ENCODE measurements at regions not wholly inside any gene's neighbourhood (a gene's known extent, or its start where the extent isn't known, plus 50 kb on each side); places are given as distances from the start of the nearest gene placed in this dataset.
"Not testable (repeated sequence)": the region's sequence is repeated elsewhere in the genome, so short reads cannot be mapped to it uniquely, and the experiment has no call there.

DNA sequence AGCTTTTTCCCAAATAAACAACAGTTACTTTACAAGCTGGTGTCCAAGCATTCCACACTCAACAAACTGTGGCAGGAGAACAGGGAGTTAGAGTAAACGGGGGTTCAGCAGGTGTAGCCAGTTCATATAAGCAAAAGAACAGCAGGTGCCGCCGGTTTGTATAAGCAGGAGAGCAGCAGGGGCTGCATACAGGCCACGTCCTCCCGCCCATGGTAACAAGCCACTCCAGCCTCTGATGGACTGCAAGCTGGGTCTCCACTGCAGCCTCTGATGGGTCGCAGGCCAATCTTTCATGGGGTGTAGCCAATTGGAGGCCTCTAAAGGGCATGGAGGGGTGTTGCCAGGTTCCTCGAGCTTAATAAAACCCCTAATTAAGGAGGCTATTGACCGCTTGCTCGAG, 189.3 kb downstream of the ANKRD30B start:
- no peaks in the 10 kb centered on the region for H3K27me3 ChIP-seq
- no peak for DNase-seq
- H3K27ac ChIP-seq, result no peak overlapping the region
- TF ChIP-seq, protein P1, sequence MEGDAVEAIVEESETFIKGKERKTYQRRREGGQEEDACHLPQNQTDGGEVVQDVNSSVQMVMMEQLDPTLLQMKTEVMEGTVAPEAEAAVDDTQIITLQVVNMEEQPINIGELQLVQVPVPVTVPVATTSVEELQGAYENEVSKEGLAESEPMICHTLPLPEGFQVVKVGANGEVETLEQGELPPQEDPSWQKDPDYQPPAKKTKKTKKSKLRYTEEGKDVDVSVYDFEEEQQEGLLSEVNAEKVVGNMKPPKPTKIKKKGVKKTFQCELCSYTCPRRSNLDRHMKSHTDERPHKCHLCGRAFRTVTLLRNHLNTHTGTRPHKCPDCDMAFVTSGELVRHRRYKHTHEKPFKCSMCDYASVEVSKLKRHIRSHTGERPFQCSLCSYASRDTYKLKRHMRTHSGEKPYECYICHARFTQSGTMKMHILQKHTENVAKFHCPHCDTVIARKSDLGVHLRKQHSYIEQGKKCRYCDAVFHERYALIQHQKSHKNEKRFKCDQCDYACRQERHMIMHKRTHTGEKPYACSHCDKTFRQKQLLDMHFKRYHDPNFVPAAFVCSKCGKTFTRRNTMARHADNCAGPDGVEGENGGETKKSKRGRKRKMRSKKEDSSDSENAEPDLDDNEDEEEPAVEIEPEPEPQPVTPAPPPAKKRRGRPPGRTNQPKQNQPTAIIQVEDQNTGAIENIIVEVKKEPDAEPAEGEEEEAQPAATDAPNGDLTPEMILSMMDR (IDR thresholded peaks at IDR 0.05), result no peak
- TF ChIP-seq EP300 (IDR thresholded peaks at IDR 0.05), result no peak
- TF ChIP-seq POLR2A (IDR thresholded peaks at IDR 0.05), result no peak
- H3K4me1 ChIP-seq (ENCODE audit: insufficient read depth), result no peaks in the 10 kb centered on the region
- H3K4me3 ChIP-seq, result no peak overlapping the region
- intact Hi-C loops (cut with DNase I), result no loop called here
- 71 to 76% (median 75%) methylated on average over 9 of the region's 9 CpGs for WGBS, 3 donors
- H3K9me3 ChIP-seq, result no peaks in the 10 kb centered on the region
- H3K36me3 ChIP-seq, result no peaks in the 10 kb centered on the region

DNA sequence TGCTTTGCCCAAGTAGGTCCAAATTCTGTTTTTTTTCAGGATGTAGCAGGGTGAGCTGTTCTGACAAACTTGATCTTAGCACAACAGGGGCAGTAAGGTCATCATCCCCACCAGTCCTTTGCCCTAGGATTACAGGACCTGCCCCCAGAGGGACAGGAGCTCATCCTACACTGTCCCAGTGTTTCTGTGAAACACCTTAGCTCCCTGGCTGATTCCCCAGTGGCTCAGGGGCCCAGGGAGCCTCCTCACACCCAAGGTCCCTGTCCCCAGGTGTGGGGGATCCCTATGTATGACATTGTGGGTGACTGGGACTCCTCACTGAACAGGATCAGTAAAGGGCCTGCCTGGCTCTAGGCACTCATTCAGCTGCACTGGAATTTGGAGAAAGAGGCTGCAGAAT, 191.2 kb downstream of the ANKRD30B start:
- no peaks in the 10 kb centered on the region for H3K9me3 ChIP-seq
- H3K4me1 ChIP-seq (ENCODE audit: insufficient read depth), result no peaks in the 10 kb centered on the region
- no peaks in the 10 kb centered on the region for H3K27me3 ChIP-seq
- no peaks in the 10 kb centered on the region for H3K36me3 ChIP-seq
- no peak overlapping the region for H3K4me3 ChIP-seq
- TF ChIP-seq, protein P1 (IDR thresholded peaks at IDR 0.05), result no peak
- no peak for TF ChIP-seq EP300 (IDR thresholded peaks at IDR 0.05)
- no peak for TF ChIP-seq POLR2A (IDR thresholded peaks at IDR 0.05)
- DNase-seq, result no peak
- no peak overlapping the region for H3K27ac ChIP-seq
- intact Hi-C loops (cut with DNase I), result no loop called here

DNA sequence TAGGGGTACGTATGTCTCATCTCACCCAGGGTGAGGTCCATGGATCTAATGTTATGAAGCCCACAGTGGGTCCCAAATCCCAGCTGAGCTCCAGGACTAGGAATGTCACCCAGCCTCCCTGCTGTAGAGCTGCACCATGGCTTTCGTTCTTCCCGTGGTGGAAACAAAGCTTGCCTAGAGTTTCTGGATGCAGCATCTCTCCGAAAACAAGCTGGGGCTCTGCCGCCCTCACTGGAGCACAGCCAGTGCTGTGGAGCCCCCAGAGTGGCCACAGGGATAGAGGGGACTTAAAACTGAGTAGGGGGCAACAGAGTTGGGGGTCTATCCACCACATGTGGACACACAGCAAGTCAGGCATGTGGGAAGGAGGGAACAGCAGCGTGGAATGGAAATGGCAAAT, 192.1 kb downstream of the ANKRD30B start:
- H3K36me3 ChIP-seq; H3K9me3 ChIP-seq; H3K27ac ChIP-seq; H3K27me3 ChIP-seq; H3K4me1 ChIP-seq (ENCODE audit: insufficient read depth); DNase-seq; intact Hi-C loops (cut with DNase I); H3K4me3 ChIP-seq: not testable (repeated sequence)
- 70 to 73% (median 71%) methylated on average over 6 of the region's 6 CpGs for WGBS, 3 donors

DNA sequence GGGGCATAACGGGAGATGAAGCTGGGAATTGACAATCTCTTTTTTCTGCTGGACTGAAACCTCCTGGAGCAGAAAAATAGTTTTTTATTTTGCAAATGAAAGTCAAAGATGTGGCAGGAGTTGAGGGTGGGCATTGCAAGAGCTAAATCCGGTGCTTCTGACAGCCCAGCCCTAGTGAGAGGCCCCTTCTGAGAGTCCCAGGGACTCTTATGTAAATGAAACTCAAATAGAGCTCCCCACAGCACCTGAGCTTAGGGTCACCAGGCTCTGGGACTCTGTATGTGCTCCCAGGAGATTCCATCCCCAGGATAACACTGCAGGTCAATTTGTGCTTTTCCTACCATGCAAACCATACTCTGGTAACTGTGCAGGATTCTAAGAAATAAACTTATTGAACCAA, 192.8 kb downstream of the ANKRD30B start:
- Histone ChIP-seq H3K4me1 (ENCODE audit: insufficient read depth) (no peaks in the 10 kb centered on the region), H3K27me3 (no peaks in the 10 kb centered on the region), H3K9me3 (no peaks in the 10 kb centered on the region), H3K4me3 (no peak overlapping the region), H3K36me3 (no peaks in the 10 kb centered on the region), H3K27ac (no peak overlapping the region)
- TF ChIP-seq, protein P1 (IDR thresholded peaks at IDR 0.05), result no peak
- TF ChIP-seq EP300 (IDR thresholded peaks at IDR 0.05) (no peak), POLR2A (IDR thresholded peaks at IDR 0.05) (no peak)
- WGBS, 3 donors, result 40 to 46% (median 42%) methylated on average over 2 of the region's 2 CpGs
- no peak for DNase-seq
- intact Hi-C loops (cut with DNase I), result no loop called here

DNA sequence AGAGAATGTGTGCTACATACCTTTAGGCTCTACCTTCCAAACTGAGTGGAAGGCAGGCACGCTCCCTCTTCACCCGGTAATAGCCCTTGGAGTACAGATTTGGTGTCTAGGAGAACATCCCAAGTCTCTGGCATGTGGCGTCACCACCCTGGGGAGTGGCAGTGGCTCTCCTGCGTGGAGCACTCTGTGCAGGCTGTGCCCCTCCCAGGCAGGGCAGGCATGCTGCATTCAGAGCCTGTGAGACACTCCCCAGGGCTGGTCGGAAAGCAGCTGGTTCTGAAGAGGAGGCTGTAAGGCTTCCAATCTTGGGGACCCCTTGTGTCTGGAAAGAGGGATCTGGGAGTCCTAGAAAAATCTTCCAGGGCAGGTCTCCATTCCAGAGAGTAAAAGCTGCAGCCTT, 193.3 kb downstream of the ANKRD30B start:
- no peak overlapping the region for H3K27ac ChIP-seq
- WGBS, 3 donors, result 63 to 69% (median 65%) methylated on average over 5 of the region's 5 CpGs
- no peaks in the 10 kb centered on the region for H3K4me1 ChIP-seq (ENCODE audit: insufficient read depth)
- intact Hi-C loops (cut with DNase I), result no loop called here
- no peaks in the 10 kb centered on the region for H3K9me3 ChIP-seq
- no peak overlapping the region for H3K4me3 ChIP-seq
- no peaks in the 10 kb centered on the region for H3K27me3 ChIP-seq
- DNase-seq, result no peak
- TF ChIP-seq POLR2A (IDR thresholded peaks at IDR 0.05), result no peak
- TF ChIP-seq, protein P1 (IDR thresholded peaks at IDR 0.05), result no peak
- no peak for TF ChIP-seq EP300 (IDR thresholded peaks at IDR 0.05)
- no peaks in the 10 kb centered on the region for H3K36me3 ChIP-seq

Measured in ovary (tissue), 7 donors.